Naive thymus-derived CD4-positive, alpha-beta T cell (primary cell): ENCODE measurements at regions not wholly inside any gene's neighbourhood (a gene's known extent, or its start where the extent isn't known, plus 50 kb on each side); places are given as distances from the start of the nearest gene placed in this dataset.
"Not testable (repeated sequence)": the region's sequence is repeated elsewhere in the genome, so short reads cannot be mapped to it uniquely, and the experiment has no call there.

Source experiments
- ATAC-seq: fragments of 150-1000 bp; cut with Tn5 transposase; 2 replicates; pipeline ENCODE4 v1.10.0; 2021; ENCODE audit warnings: mild to moderate bottlenecking, moderate library complexity
- CTCF ChIA-PET: fragments of 350-600 bp; sonication (Branson Sonifier 250); formaldehyde crosslinking; loops from one replicate; lab custom pipeline; 2021; ENCODE audit warnings: antibody characterized with exemption; lab: Charles Lee
- POLR2A ChIA-PET: fragments of 350-600 bp; sonication (Branson Sonifier 250); formaldehyde crosslinking; loops from one replicate; lab custom pipeline; 2021; ENCODE audit warnings: antibody characterized with exemption, inconsistent platforms; lab: Charles Lee
- DNase-seq, 9 donors: peaks; one replicate each; pipeline versions ENCODE4 v3.0.0 to v3.0.0-alpha.2; 2020 to 2022; ENCODE audit warnings: mixed read lengths in 1 of 9
- H3K27ac ChIP-seq: one replicate; pipeline ENCODE4 v1.7.0; 2013; ENCODE audit warnings: mild to moderate bottlenecking, low read depth, low read length, moderate library complexity
- H3K27me3 ChIP-seq, 2 donors: one replicate each; pipeline ENCODE4 v1.7.0; 2013; ENCODE audit warnings: low read length in 2 of 2, mild to moderate bottlenecking in 2 of 2, moderate library complexity in 2 of 2; ENCODE audit not compliant: control insufficient read depth in 2 of 2, insufficient read depth in 2 of 2
- H3K36me3 ChIP-seq, 3 experiments: 1 replicate in 2 of 3; 2 replicates in 1 of 3; pipeline ENCODE4 v1.7.0; 2013; ENCODE audit warnings: low read length in 3 of 3, mild to moderate bottlenecking in 3 of 3, moderate library complexity in 1 of 3; ENCODE audit not compliant: insufficient read depth in 3 of 3, control insufficient read depth in 2 of 3
- H3K4me1 ChIP-seq, 2 donors: one replicate each; pipeline ENCODE4 v1.7.0; 2013; ENCODE audit warnings: low read length in 2 of 2, mild to moderate bottlenecking in 2 of 2, moderate library complexity in 1 of 2; ENCODE audit not compliant: control insufficient read depth in 2 of 2, insufficient read depth in 2 of 2
- H3K4me3 ChIP-seq: 2 replicates; pipeline ENCODE4 v1.7.0; 2013; ENCODE audit warnings: mild to moderate bottlenecking, low read length
- H3K9me3 ChIP-seq, 3 experiments: 1 replicate in 2 of 3; 2 replicates in 1 of 3; pipeline ENCODE4 v1.7.0; 2013; ENCODE audit warnings: low read length in 3 of 3; ENCODE audit not compliant: control insufficient read depth in 2 of 3
- H3K27ac Mint-ChIP-seq, 9 donors: one replicate each; pipeline ENCODE4 v1.8.0; 2020 to 2022; ENCODE audit warnings: mixed read lengths in 9 of 9, mild to moderate bottlenecking in 8 of 9, moderate library complexity in 5 of 9, inconsistent platforms in 2 of 9
- H3K27me3 Mint-ChIP-seq, 5 donors: one replicate each; pipeline ENCODE4 v1.8.0; 2021 to 2022; ENCODE audit warnings: mixed read lengths in 5 of 5, mild to moderate bottlenecking in 1 of 5
- H3K36me3 Mint-ChIP-seq, 5 donors: one replicate each; pipeline ENCODE4 v1.8.0; 2020 to 2022; ENCODE audit warnings: mixed read lengths in 5 of 5, mild to moderate bottlenecking in 3 of 5, inconsistent platforms in 1 of 5
- H3K4me1 Mint-ChIP-seq, 7 donors: one replicate each; pipeline ENCODE4 v1.8.0; 2020 to 2022; ENCODE audit warnings: mixed read lengths in 7 of 7, mild to moderate bottlenecking in 3 of 7, inconsistent platforms in 1 of 7
- H3K4me3 Mint-ChIP-seq, 10 donors: one replicate each; pipeline ENCODE4 v1.8.0; 2020 to 2022; ENCODE audit warnings: mild to moderate bottlenecking in 10 of 10, mixed read lengths in 10 of 10, moderate library complexity in 6 of 10, inconsistent platforms in 2 of 10
- H3K9me3 Mint-ChIP-seq, 11 donors: one replicate each; pipeline ENCODE4 v1.8.0; 2020 to 2022; ENCODE audit warnings: mixed read lengths in 11 of 11, mild to moderate bottlenecking in 4 of 11, inconsistent platforms in 1 of 11, moderate library complexity in 1 of 11
- intact Hi-C, 2 donors: fragments of 100-400 bp; cut with micrococcal nuclease; formaldehyde crosslinking; loops; one replicate each; pipeline ENCODE4 v1.15.1; 2023

- DNase-seq, POLR2A ChIA-PET, H3K36me3 ChIP-seq, H3K27me3 Mint-ChIP-seq, H3K4me3 ChIP-seq, H3K4me1 ChIP-seq, H3K9me3 ChIP-seq, intact Hi-C loops, CTCF ChIA-PET, H3K4me3 Mint-ChIP-seq, H3K27me3 ChIP-seq, H3K36me3 Mint-ChIP-seq, H3K27ac ChIP-seq, ATAC-seq, H3K27ac Mint-ChIP-seq, H3K4me1 Mint-ChIP-seq: not testable (repeated sequence)
- H3K9me3 Mint-ChIP-seq, result peaks cover 0 to 22% (median 13%) of the 10 kb centered on the region in 11 donors
Observed at GRCh38 chr4:181030135-181030921, 1212.9 kb upstream of the TENM3 start.

DNA sequence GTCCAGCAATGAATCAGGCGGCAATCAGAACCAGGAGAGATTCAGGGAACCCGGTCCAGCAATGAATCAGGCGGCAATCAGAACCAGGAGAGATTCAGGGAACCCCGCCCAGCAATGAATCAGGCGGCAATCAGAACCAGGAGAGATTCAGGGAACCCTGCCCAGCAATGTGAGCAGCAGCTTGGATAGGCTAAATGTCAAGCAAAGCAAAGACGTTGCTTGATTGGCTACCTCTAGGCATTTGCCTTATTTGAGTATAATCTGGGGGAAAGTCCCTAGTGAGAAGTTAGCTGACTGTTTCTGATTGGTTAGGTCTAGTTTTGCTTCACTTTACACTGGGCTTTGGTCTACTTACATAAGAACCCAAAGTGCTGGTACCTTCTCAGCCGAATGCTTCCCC is 1212.2 kb upstream of the TENM3 start:
- no peaks in the 10 kb centered on the region for H3K27me3 ChIP-seq
- H3K27ac Mint-ChIP-seq, result no peak overlapping the region
- peaks cover 0 to 4% (median 0%) of the 10 kb centered on the region in 5 donors for H3K36me3 Mint-ChIP-seq
- no peak overlapping the region for H3K4me3 Mint-ChIP-seq
- no peaks in the 10 kb centered on the region for H3K4me1 Mint-ChIP-seq
- no peaks in the 10 kb centered on the region for H3K27me3 Mint-ChIP-seq
- DNase-seq, result no peak
- ChIA-PET POLR2A (no interaction called here), CTCF (no interaction called here)
- no peak overlapping the region for H3K4me3 ChIP-seq
- no peak for ATAC-seq
- H3K4me1 ChIP-seq, result no peaks in the 10 kb centered on the region
- peaks cover 0 to 22% (median 13%) of the 10 kb centered on the region in 11 donors for H3K9me3 Mint-ChIP-seq
- intact Hi-C loops, result no loop called here
- no peaks in the 10 kb centered on the region for H3K9me3 ChIP-seq
- no peaks in the 10 kb centered on the region for H3K36me3 ChIP-seq
- H3K27ac ChIP-seq, result no peak overlapping the region

DNA sequence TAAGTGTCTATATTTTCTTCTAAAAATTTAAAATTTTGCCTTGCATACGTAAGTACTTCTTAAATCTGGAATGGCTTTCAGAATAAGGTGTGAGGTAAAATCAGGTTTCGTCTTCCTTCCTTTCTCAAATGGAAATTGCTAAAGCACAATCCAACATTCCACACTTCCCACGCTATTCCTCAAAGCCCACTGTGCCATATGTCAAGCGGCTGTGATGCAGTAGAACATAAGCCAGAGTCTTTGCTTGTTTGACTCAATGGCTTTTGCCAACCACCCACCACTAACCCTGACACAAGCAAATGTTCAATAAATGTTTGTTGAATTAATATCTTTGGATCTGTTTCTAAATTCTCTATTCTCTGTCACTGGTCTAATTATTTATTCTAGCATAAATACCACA is 1199.7 kb upstream of the TENM3 start:
- H3K9me3 ChIP-seq, result no peaks in the 10 kb centered on the region
- no peaks in the 10 kb centered on the region for H3K36me3 ChIP-seq
- peaks cover 0 to 9% (median 6%) of the 10 kb centered on the region in 11 donors for H3K9me3 Mint-ChIP-seq
- H3K4me3 Mint-ChIP-seq, result no peak overlapping the region
- no peaks in the 10 kb centered on the region for H3K36me3 Mint-ChIP-seq
- H3K27me3 ChIP-seq, result no peaks in the 10 kb centered on the region
- H3K27me3 Mint-ChIP-seq, result no peaks in the 10 kb centered on the region
- no peaks in the 10 kb centered on the region for H3K4me1 Mint-ChIP-seq
- no peak overlapping the region for H3K27ac Mint-ChIP-seq
- ChIA-PET POLR2A (no interaction called here), CTCF (no interaction called here)
- DNase-seq (no peak), ATAC-seq (no peak)
- H3K4me1 ChIP-seq, result no peaks in the 10 kb centered on the region
- no peak overlapping the region for H3K27ac ChIP-seq
- intact Hi-C loops, result no loop called here
- H3K4me3 ChIP-seq, result no peak overlapping the region

GRCh38 chr4:181046809-181047208 is 1196.4 kb upstream of the TENM3 start:
- no peaks in the 10 kb centered on the region for H3K27me3 Mint-ChIP-seq
- H3K4me3 ChIP-seq, result no peak overlapping the region
- no peaks in the 10 kb centered on the region for H3K9me3 ChIP-seq
- CTCF ChIA-PET, result no interaction called here
- no peaks in the 10 kb centered on the region for H3K36me3 Mint-ChIP-seq
- no peaks in the 10 kb centered on the region for H3K27me3 ChIP-seq
- H3K27ac ChIP-seq, result no peak overlapping the region
- H3K36me3 ChIP-seq, result no peaks in the 10 kb centered on the region
- H3K4me3 Mint-ChIP-seq, result no peak overlapping the region
- H3K4me1 Mint-ChIP-seq, result no peaks in the 10 kb centered on the region
- no peak for DNase-seq
- peaks cover 0 to 8% (median 4%) of the 10 kb centered on the region in 11 donors for H3K9me3 Mint-ChIP-seq
- intact Hi-C loops, result no loop called here
- ATAC-seq, result no peak
- POLR2A ChIA-PET, result no interaction called here
- H3K27ac Mint-ChIP-seq, result no peak overlapping the region
- no peaks in the 10 kb centered on the region for H3K4me1 ChIP-seq

GRCh38 chr4:181051931-181052330 is 1191.3 kb upstream of the TENM3 start:
- ATAC-seq (no peak), DNase-seq (no peak)
- no peaks in the 10 kb centered on the region for H3K27me3 ChIP-seq
- no peak overlapping the region for H3K27ac ChIP-seq
- Mint-ChIP-seq H3K9me3 (peaks cover 0 to 6% (median 0%) of the 10 kb centered on the region in 11 donors), H3K27ac (no peak overlapping the region), H3K4me3 (no peak overlapping the region), H3K27me3 (no peaks in the 10 kb centered on the region), H3K36me3 (no peaks in the 10 kb centered on the region), H3K4me1 (no peaks in the 10 kb centered on the region)
- H3K9me3 ChIP-seq, result no peaks in the 10 kb centered on the region
- CTCF ChIA-PET, result no interaction called here
- intact Hi-C loops, result no loop called here
- no peaks in the 10 kb centered on the region for H3K4me1 ChIP-seq
- H3K36me3 ChIP-seq, result no peaks in the 10 kb centered on the region
- H3K4me3 ChIP-seq, result no peak overlapping the region
- POLR2A ChIA-PET, result no interaction called here

DNA sequence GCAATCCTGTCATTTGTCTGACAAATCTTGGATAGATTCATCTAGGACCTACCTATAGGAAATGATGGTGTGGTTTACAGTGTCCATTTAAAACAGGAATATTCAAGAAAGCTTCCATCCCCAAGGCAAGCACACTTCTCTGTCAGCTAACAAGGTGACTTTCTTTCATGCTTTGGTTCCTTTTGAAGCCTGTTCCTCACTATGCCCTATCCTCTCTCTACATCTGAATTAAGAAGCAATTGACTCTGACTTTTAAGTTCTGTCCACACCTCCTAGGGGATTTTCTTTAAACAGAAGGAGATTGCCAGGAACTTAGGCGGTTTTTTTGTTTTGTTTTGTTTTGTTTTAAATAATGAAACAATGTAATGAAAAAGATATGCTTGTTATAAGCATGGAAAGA is 1181.4 kb upstream of the TENM3 start:
- Mint-ChIP-seq H3K27ac (no peak overlapping the region), H3K27me3 (no peaks in the 10 kb centered on the region), H3K36me3 (no peaks in the 10 kb centered on the region), H3K4me1 (no peaks in the 10 kb centered on the region), H3K9me3 (peaks cover 0 to 6% (median under 1%) of the 10 kb centered on the region in 11 donors), H3K4me3 (no peak overlapping the region)
- intact Hi-C loops, result no loop called here
- Histone ChIP-seq H3K4me1 (no peaks in the 10 kb centered on the region), H3K27ac (no peak overlapping the region), H3K27me3 (no peaks in the 10 kb centered on the region), H3K36me3 (no peaks in the 10 kb centered on the region), H3K4me3 (no peak overlapping the region), H3K9me3 (no peaks in the 10 kb centered on the region)
- ATAC-seq (no peak), DNase-seq (no peak)
- CTCF ChIA-PET, result no interaction called here
- POLR2A ChIA-PET, result no interaction called here

DNA sequence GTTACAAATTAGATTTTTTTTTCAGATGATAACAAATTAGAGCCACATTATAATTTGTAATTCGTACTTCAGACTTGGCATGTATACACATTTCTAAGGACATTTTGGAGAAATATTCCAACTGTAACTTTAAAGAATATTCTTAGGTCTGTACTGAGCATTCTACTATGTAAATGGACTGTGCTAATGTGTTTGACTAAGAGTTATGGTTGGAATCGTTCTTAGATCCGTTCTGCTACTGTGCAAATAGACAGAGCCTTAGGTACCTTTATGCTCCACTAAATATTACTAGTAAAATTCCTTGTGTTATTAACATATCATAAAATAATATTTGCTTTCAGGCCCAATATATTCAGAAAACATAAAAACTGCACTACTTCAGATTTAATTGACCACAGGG is 1180.0 kb upstream of the TENM3 start:
- Histone ChIP-seq H3K9me3 (no peaks in the 10 kb centered on the region), H3K4me3 (no peak overlapping the region), H3K27me3 (no peaks in the 10 kb centered on the region), H3K36me3 (no peaks in the 10 kb centered on the region), H3K27ac (no peak overlapping the region), H3K4me1 (no peaks in the 10 kb centered on the region)
- Mint-ChIP-seq H3K4me3 (no peak overlapping the region), H3K4me1 (no peaks in the 10 kb centered on the region), H3K9me3 (peaks cover 0 to 12% (median 1%) of the 10 kb centered on the region in 11 donors), H3K27me3 (no peaks in the 10 kb centered on the region), H3K27ac (no peak overlapping the region), H3K36me3 (no peaks in the 10 kb centered on the region)
- ChIA-PET CTCF (no interaction called here), POLR2A (no interaction called here)
- ATAC-seq (no peak), DNase-seq (no peak)
- intact Hi-C loops, result no loop called here
